Pons (tissue), 1 donor: ENCODE measurements at regions not wholly inside any gene's neighbourhood (a gene's known extent, or its start where the extent isn't known, plus 50 kb on each side); places are given as distances from the start of the nearest gene placed in this dataset.
"Not testable (repeated sequence)": the region's sequence is repeated elsewhere in the genome, so short reads cannot be mapped to it uniquely, and the experiment has no call there.

Source experiments
- DNase-seq: peaks from one replicate; pipeline ENCODE4 v3.0.0-alpha.2; 2016; ENCODE audit warnings: low spot score

DNA sequence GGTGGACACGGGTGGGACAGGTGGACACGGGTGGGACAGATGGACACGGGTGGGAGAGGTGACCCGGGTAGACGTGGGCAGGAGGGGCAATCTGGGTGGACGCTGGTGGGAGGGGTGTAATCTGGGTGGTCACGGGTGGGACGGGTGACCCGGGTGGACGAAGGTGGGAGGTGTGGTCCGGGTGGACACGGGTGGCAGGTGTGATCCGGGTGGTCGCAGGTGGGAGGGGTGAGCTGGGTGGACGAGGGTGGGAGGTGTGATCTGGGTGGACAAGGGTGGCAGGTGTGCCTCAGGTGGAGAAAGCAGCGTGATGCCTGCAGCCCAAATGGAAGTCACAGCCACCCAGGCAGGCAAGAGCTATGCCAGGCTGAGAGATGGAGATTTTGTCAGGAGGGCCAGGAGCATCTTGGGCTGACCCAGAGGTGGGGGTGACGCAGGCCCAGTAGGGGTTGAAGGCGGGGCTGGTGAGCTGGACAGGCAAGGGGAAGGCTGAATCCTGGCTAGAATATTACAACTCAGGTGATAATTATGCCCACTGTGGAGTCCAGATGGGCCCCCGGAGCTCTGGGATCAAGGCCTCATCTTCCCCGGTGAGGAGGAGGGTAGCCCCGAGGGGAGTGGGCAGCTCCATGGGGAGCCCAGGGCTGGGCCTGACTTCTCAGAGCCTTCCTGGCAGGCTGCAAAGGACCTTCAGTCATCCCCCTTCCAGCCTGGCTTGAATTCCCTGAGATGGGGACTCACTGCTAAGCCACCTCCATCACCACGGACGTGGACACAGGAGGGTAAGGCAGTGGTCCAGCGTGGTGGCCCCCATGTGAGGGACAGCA is 100.0 kb downstream of the ADRA2C start:
- DNase-seq, result no peak

GRCh38 chr4:3866813-3867129 is 100.6 kb downstream of the ADRA2C start:
- DNase-seq, result no peak

DNA sequence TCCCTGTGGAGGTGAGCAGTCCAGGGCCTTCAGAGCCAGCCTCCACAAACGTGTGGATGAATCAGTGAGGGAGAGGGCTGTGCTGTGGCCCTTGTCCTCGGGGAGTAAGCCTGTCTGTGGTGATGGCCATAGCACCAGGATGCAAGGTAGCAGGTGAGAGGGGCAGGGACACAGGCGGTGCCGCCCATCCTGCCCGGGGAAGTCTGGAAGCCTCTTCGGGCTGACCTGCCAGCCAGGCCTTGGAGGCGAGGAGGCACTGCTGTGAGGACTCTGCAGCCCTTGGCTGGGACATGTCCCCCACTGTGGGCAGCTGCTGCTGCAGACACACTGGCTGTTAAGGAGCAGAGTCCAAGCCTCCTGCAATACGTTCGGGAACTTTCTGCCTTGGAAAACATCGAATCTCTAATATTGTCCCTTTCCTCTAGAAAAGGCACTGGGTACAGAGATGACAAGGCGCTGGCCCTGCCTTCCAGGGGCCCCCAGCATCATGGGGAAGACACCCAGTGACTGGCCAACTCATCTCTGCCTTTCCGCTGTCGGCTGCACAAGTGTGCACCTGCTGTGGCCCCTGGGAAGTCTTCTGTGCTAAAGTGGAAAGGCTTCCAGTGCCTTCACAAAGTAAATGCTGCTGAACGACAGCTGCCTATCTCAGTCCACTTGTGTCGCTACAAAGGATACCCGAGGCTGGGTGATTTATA is 101.4 kb downstream of the ADRA2C start:
- DNase-seq, result no peak

- DNase-seq, result no peak
Measured at GRCh38 chr4:3868211-3869173, 102.3 kb downstream of the ADRA2C start.

- no peak for DNase-seq
Measured at GRCh38 chr4:3869174-3869572, 103.0 kb downstream of the ADRA2C start.

DNA sequence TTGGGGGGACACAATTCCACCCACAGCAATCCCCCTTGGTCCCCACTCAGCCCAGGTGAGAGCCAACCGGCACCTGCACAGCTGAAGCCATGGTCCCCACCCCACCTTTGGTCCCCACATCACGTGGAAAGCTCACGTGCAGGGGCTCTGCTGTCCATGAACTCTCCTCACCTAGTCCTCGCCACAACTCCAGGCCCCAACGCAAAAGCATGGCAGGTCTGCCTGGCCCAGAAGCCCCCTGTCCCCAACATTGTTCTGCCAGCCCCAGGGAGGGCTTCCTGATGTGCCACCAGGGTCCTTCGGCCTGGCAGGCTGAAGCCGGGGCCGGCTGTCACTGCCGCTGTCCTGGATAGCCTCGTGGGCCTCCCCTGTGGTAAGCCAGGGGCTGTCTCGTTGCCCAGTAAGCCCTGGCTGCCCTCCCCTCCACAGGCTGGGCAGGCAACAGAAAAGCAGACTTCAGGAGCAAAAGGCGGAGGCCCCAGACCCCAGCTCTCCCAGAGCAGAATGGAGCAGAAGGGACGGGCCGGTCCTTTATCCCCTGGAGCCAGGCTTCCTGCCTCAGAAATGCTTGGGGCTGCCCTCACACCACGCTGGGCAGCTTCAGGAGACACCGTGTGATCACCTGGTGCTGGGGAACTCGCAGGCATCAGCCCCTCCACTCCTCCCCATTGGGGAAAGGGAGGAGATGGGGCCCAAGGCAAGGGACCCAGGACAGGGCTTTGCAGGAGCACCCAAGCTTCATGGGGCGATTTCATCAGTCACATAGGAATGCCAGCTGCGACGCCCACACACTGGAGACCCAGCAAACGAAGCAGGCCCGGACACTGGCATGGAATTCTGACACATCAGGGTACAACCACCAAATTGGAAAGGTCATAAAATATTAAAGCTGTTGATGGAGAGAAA is 103.7 kb downstream of the ADRA2C start:
- no peak for DNase-seq

DNA sequence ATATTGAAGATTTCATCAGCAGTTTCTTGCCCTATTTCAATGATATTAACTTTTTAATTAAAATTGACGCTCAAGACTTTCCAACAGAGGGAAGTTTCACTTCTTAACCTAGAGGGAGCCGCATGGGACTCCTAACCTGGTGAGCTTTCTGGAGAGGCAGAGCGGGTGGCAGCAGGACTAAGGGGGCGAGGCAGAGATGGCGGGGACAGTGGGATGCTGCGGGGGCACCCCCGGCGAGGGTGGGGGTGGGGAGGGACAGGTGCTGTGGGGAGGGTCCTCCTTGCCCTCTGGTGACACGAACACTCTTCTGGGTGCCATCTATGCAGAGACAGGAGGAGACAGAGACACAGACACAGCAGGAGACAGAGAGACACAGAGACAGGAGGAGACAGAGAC is 104.4 kb downstream of the ADRA2C start:
- DNase-seq, result no peak

- DNase-seq, result no peak
Measured at GRCh38 chr4:3871181-3871852, 105.1 kb downstream of the ADRA2C start.

DNA sequence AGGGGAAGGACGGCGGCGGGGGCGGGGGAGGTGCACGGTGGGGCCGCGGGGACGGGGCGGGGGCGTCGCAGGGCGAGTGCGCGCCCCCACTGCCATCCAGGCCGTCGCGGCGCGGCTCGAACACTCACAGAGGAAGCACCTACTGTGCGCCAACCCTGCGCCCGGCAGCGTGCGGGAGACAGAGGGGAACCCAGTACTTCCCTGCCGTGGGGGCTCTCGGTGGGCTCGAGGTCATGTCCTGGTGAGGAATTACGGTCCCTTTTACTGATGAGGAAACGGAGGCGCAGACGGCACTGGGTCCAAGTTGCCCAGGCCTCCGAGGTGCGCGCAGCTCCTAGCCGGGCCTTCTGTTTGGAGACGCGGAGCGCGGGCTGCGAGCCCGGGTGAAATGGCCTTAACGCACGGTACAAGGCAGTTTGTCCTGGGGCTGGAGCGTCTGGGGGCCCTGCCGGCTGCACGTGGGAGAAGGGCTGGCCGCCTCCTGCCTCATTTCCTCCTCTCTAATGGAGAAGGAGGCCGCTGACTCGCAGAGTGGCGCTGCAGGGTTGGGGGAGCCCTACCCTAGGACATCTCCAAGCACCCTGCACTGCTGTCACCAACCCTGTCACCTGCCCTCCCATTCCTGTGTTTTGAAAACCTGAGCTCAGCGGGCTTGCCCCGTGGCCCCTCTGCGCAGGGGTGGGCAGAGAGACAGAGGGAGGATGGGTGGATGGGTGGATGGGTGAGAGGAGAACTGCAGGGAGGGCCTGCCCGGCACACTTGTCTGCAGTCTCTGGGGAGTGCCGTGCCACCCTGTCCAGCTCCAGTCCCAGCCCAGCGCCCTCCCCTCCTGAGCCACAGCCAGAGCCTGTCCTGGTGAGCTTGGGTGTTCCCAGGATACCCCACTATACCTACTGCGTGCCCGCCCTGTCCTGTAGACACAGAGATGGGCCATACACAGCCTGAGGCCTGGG is 106.0 kb downstream of the ADRA2C start:
- DNase-seq, result no peak

GRCh38 chr4:3872834-3873313 is 106.7 kb downstream of the ADRA2C start:
- no peak for DNase-seq

DNA sequence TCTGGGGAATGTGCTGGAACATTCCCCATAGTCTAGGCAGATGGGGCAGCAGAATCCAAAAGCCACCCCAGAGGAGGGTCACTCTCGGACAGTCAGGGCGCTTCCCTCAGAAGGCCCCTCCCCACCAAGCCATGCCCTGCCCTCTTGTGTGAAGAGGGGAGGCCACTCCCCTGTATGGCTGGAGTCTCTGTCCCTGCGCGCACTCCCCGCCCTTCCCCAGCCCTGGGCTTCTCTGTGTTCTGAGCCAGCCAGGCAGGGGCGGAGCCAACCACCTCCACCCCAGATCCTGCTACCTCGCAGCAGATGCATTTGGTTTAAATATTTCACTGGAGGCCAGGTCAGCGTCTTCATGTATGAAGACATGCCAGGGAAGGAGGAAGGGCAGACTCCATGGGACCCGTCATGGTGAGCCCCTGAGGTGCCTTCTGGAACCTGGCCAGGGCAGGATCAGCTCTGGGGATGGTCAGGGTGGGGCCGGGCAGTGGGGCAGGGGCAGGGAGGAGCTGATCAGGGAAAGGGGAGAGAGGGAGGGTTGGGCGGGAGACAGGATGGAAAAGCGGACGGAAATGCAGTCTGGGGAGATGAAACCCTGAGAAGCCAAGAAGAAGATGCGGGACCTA is 107.3 kb downstream of the ADRA2C start:
- no peak for DNase-seq

- DNase-seq, result no peak
Measured at GRCh38 chr4:3874028-3874415, 107.8 kb downstream of the ADRA2C start.

- DNase-seq, result no peak
Measured at GRCh38 chr4:3874525-3875110, 108.4 kb downstream of the ADRA2C start.

DNA sequence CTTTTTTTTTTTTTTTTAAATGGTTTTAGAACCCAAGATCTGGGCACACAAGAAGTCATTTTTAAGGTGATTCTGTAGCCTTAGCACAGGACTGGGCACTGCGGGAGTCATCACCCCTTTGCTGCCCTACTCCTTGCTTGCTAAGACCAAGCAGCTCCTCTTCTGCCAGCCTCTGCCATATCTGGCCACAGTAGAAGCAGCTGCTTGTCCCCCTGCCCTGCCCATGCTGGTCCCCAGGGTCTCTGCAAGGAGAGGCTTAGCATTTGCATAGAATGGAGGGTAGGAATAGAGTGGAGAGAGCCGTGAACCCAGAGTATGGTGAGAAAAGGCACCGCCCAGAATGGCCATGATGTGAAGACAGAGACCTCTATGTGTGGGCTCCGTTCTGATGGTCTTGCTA is 109.3 kb downstream of the ADRA2C start:
- no peak for DNase-seq

DNA sequence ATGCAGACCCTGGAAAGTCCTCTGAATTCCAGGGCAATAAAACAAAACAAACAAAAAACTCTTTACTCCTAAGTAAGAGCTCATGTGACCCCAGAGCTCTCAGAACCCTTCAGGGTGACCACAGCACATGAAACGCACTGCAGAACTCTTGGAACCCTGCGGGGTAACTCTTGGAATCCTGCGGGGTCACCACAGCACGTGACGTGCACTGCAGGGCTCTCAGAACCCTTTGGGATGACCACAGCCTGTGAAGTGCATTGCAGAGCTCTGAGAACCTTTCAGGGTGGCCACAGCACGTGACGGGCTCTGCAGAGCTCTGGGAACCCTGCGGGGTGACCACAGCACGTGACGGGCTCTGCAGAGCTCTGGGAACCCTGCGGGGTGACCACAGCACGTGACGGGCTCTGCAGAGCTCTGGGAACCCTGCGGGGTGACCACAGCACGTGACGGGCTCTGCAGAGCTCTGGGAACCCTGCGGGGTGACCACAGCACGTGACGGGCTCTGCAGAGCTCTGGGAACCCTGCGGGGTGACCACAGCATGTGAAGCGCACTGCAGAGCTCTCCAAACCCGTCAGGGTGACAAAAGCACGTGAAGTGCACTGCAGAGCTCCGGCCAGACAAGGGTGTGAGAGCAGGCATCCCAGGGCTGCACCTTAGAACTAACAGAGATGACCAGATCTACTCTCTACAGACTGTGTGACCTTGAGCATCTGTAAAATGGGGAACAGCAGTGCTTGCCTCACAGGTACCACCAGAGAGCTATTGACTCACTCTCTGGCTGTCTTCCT is 110.1 kb downstream of the ADRA2C start:
- DNase-seq, result not testable (repeated sequence)

DNA sequence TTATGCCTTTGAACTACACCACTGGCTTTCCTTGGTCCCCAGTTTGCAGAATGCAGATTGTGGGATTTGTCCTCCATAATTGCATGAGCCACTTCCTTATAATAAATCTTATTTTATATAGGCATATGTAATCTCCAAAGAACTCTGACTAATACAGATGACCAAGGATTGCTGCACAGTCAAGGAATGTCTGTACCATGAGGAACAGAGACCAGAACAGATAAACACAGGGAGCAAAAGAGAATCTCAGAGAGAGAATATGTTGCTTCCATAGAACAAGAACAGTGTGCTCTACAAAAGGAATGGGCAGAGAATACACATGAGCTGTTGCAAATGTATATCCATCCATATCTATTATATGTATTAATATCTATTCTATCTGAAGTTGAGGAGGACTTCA is 111.1 kb downstream of the ADRA2C start:
- DNase-seq, result no peak

- DNase-seq, result no peak
Measured at GRCh38 chr4:3877868-3878267, 111.7 kb downstream of the ADRA2C start.

GRCh38 chr4:3878678-3879077 is 112.5 kb downstream of the ADRA2C start:
- DNase-seq, result no peak
